OCI-LY7 (cell line): ENCODE measurements at regions not wholly inside any gene's neighbourhood (a gene's known extent, or its start where the extent isn't known, plus 50 kb on each side); places are given as distances from the start of the nearest gene placed in this dataset.

Source experiments
- BruUV-seq: library from RNA; stranded (reverse); fragments of 400-500 nt; replicated peaks from 2 replicates; lab custom pipeline; 2021; lab: Mats Ljungman, UMichigan
- CTCF ChIA-PET: fragments of 300-600 bp; sonication (Branson Sonifier 250); formaldehyde crosslinking; loops from one replicate; lab custom pipeline; 2022; ENCODE audit warnings: antibody characterized with exemption; ENCODE audit not compliant: unreplicated experiment; lab: Charles Lee
- POLR2A ChIA-PET: fragments of 300-600 bp; sonication (Branson Sonifier 250); formaldehyde crosslinking; loops from one replicate; lab custom pipeline; 2022; ENCODE audit warnings: antibody characterized with exemption; lab: Charles Lee
- DNase-seq: peaks from one replicate; pipeline ENCODE4 v3.0.0-alpha.2; 2015; ENCODE audit warnings: low spot score
- H2AFZ ChIP-seq: fragments of 200-600 bp; sonication (generic), shearing (Covaris generic); 2 replicates; pipeline ENCODE4 v1.6.1; 2014; ENCODE audit warnings: mild to moderate bottlenecking, antibody characterized with exemption, low read length, moderate library complexity
- H3K27ac ChIP-seq: fragments of 200-600 bp; sonication (generic); 2 replicates; pipeline ENCODE4 v1.5.1; 2014; ENCODE audit warnings: mixed run types, low read depth, mild to moderate bottlenecking, moderate library complexity, low read length, inconsistent platforms; ENCODE audit not compliant: poor library complexity, severe bottlenecking
- H3K36me3 ChIP-seq: fragments of 200-600 bp; sonication (generic); 2 replicates; pipeline ENCODE4 v1.6.1; 2014; ENCODE audit warnings: mild to moderate bottlenecking, antibody characterized with exemption, low read length, moderate library complexity, mixed read lengths; ENCODE audit not compliant: insufficient read depth
- H3K4me1 ChIP-seq: fragments of 200-600 bp; sonication (generic); 2 replicates; pipeline ENCODE4 v1.5.1; 2014; ENCODE audit warnings: mild to moderate bottlenecking, low read length; ENCODE audit not compliant: insufficient read depth, poor library complexity, severe bottlenecking
- H3K4me2 ChIP-seq: fragments of 200-600 bp; sonication (generic); 2 replicates; pipeline ENCODE4 v1.6.1; 2014; ENCODE audit warnings: mild to moderate bottlenecking, low read length
- H3K4me3 ChIP-seq: fragments of 200-600 bp; sonication (generic); 2 replicates; pipeline ENCODE4 v1.5.1; 2014; ENCODE audit warnings: mild to moderate bottlenecking, low read depth, low read length; ENCODE audit not compliant: poor library complexity, severe bottlenecking
- H3K79me2 ChIP-seq: fragments of 200-600 bp; sonication (generic); 2 replicates; pipeline ENCODE4 v1.6.1; 2016; ENCODE audit warnings: low read depth, mild to moderate bottlenecking, low read length, moderate library complexity, mixed read lengths; ENCODE audit not compliant: insufficient read depth
- H3K9me2 ChIP-seq: fragments of 200-600 bp; sonication (generic); 2 replicates; pipeline ENCODE4 v1.6.1; 2016; ENCODE audit warnings: mild to moderate bottlenecking, low read length, mixed read lengths; ENCODE audit not compliant: insufficient read depth
- H3K9me3 ChIP-seq: fragments of 200-600 bp; sonication (generic); 2 replicates; pipeline ENCODE4 v1.6.1; 2014; ENCODE audit warnings: mild to moderate bottlenecking, mixed run types, low read length, mixed read lengths
- H4K20me1 ChIP-seq: fragments of 200-600 bp; sonication (generic); 2 replicates; pipeline ENCODE4 v1.6.1; 2014; ENCODE audit warnings: mild to moderate bottlenecking, antibody characterized with exemption, low read length, moderate library complexity, mixed read lengths; ENCODE audit not compliant: insufficient read depth
- CTCF ChIP-seq: fragments of 200-600 bp; sonication (generic); conservative IDR thresholded peaks from 2 replicates; pipeline ENCODE4 v1.5.1; 2014; ENCODE audit warnings: mild to moderate bottlenecking, antibody characterized with exemption, low read length, moderate library complexity, mixed read lengths
- EZH2phosphoT487 ChIP-seq: fragments of 200-600 bp; sonication (generic); IDR thresholded peaks from 2 replicates; pipeline ENCODE4 v1.6.1; 2018; ENCODE audit warnings: low read depth, borderline replicate concordance, mild to moderate bottlenecking, mixed run types, antibody characterized with exemption, low read length, moderate library complexity, mixed read lengths
- intact Hi-C: fragments of 100-400 bp; cut with micrococcal nuclease; formaldehyde crosslinking; loops from one replicate; pipeline ENCODE4 v1.10.0; 2022; ENCODE audit not compliant: unreplicated experiment

GRCh38 chr9:79507801-79508200 lies 64.0 kb upstream of the TLE4 start:
- POLR2A ChIA-PET, result no interaction called here
- no peak overlapping the region for H3K4me2 ChIP-seq
- TF ChIP-seq EZH2phosphoT487, result no peak
- no peak for TF ChIP-seq CTCF
- H3K4me3 ChIP-seq, result no peak overlapping the region
- CTCF ChIA-PET, result no interaction called here
- H2AFZ ChIP-seq, result no peak overlapping the region
- no peaks in the 10 kb centered on the region for H4K20me1 ChIP-seq
- DNase-seq, result no peak
- H3K9me3 ChIP-seq, result no peaks in the 10 kb centered on the region
- no peaks in the 10 kb centered on the region for H3K9me2 ChIP-seq
- H3K27ac ChIP-seq, result no peak overlapping the region
- H3K4me1 ChIP-seq, result no peaks in the 10 kb centered on the region
- no peaks in the 10 kb centered on the region for H3K36me3 ChIP-seq
- no peaks in the 10 kb centered on the region for H3K79me2 ChIP-seq
- intact Hi-C loops, result no loop called here
- no TSS peak for BruUV-seq

GRCh38 chr9:79512251-79512650 lies 59.5 kb upstream of the TLE4 start:
- H3K27ac ChIP-seq, result no peak overlapping the region
- DNase-seq, result no peak
- no peaks in the 10 kb centered on the region for H3K9me2 ChIP-seq
- H4K20me1 ChIP-seq, result no peaks in the 10 kb centered on the region
- intact Hi-C loops, result no loop called here
- POLR2A ChIA-PET, result interaction anchor here (0.6 to 1.0 kb wide), 2 partner anchors 25 to 43 kb away, joined by 3 read pairs; no protein-coding TSS in a partner anchor
- H3K79me2 ChIP-seq, result no peaks in the 10 kb centered on the region
- no peaks in the 10 kb centered on the region for H3K9me3 ChIP-seq
- H3K4me1 ChIP-seq, result no peaks in the 10 kb centered on the region
- BruUV-seq, result no TSS peak
- no peak overlapping the region for H3K4me2 ChIP-seq
- CTCF ChIA-PET, result no interaction called here
- no peak overlapping the region for H2AFZ ChIP-seq
- no peaks in the 10 kb centered on the region for H3K36me3 ChIP-seq
- TF ChIP-seq CTCF (no peak), EZH2phosphoT487 (no peak)
- H3K4me3 ChIP-seq, result no peak overlapping the region
